Neural cell (in vitro differentiated cells): ENCODE measurements at regions not wholly inside any gene's neighbourhood (a gene's known extent, or its start where the extent isn't known, plus 50 kb on each side); places are given as distances from the start of the nearest gene placed in this dataset.

Experiments used
- CTCF ChIP-seq: fragments of 450-650 bp; IDR thresholded peaks from 2 replicates; pipeline ENCODE4 v1.5.1; 2014; ENCODE audit warnings: antibody characterized with exemption, mild to moderate bottlenecking, moderate library complexity; ENCODE audit not compliant: poor library complexity, severe bottlenecking
- EP300 ChIP-seq: fragments of 450-650 bp; conservative IDR thresholded peaks from 2 replicates; pipeline ENCODE4 v1.6.1; 2014; ENCODE audit warnings: antibody characterized with exemption, mild to moderate bottlenecking, moderate library complexity; ENCODE audit not compliant: poor library complexity, severe bottlenecking
- EZH2 ChIP-seq: fragments of 200-600, 300-800 bp; shearing (Covaris generic), sonication (generic); IDR thresholded peaks from 2 replicates; pipeline ENCODE4 v1.6.1; 2014; ENCODE audit warnings: antibody characterized with exemption, low read length, borderline replicate concordance, mild to moderate bottlenecking; ENCODE audit not compliant: insufficient read depth, poor library complexity, severe bottlenecking
- POLR2AphosphoS5 ChIP-seq: IDR thresholded peaks from 2 replicates; pipeline ENCODE4 v1.6.1; 2012
- RAD21 ChIP-seq: fragments of 450-650 bp; conservative IDR thresholded peaks from 2 replicates; pipeline ENCODE4 v1.6.1; 2014; ENCODE audit warnings: antibody characterized with exemption, mild to moderate bottlenecking, moderate library complexity
- REST ChIP-seq: IDR thresholded peaks from 2 replicates; pipeline ENCODE4 v1.6.1; 2012; ENCODE audit warnings: borderline replicate concordance
- SMC3 ChIP-seq: fragments of 450-650 bp; conservative IDR thresholded peaks from 2 replicates; pipeline ENCODE4 v1.6.1; 2014; ENCODE audit warnings: antibody characterized with exemption, mild to moderate bottlenecking, moderate library complexity; ENCODE audit not compliant: poor library complexity
- TAF1 ChIP-seq: IDR thresholded peaks from 2 replicates; pipeline ENCODE4 v1.6.1; 2012; ENCODE audit warnings: low read depth

DNA sequence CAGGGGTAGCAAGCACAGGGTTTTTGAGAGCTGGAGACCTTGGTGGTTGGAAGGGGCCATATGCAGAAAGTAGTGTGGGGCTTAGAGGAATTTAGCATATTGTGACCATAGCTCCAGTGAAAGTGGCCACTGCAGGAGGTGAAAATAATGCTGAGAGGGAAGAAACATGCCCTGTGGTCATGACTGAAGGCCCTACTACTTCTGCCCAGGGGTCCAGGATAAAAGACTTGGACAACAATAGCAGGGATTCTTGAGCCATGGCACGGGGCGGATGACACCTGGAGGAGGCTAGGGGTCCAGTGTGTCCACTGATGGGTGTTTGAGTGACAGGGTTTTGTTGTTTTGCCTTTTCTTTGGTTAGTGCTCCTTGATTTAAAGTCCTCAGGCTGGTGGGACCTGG, 694.6 kb downstream of the CPS1 start:
- TF ChIP-seq REST = no peak
- no peak for TF ChIP-seq RAD21
- TF ChIP-seq CTCF = no peak
- TF ChIP-seq EP300 = no peak
- no peak for TF ChIP-seq POLR2AphosphoS5
- TF ChIP-seq EZH2 = no peak
- no peak for TF ChIP-seq TAF1
- TF ChIP-seq SMC3 = no peak
